Thoracic aorta (tissue), 2 donors: ENCODE measurements at regions not wholly inside any gene's neighbourhood (a gene's known extent, or its start where the extent isn't known, plus 50 kb on each side); places are given as distances from the start of the nearest gene placed in this dataset.

ENCODE experiments used
- ATAC-seq: fragments of 150-250 bp; one replicate; pipeline ENCODE4 v1.8.0; 2017; ENCODE audit warnings: low read depth; ENCODE audit not compliant: insufficient number of reproducible peaks, low FRiP score
- DNase-seq: peaks from one replicate; pipeline ENCODE4 v3.0.0-alpha.2; 2020; ENCODE audit warnings: low spot score
- H3K27ac ChIP-seq, 2 donors: fragments of 200-600 bp; sonication (generic); 1 replicate in 1 of 2; 2 replicates in 1 of 2; pipeline ENCODE4 v1.5.1; 2016; ENCODE audit warnings: mild to moderate bottlenecking in 2 of 2, moderate library complexity in 2 of 2
- H3K27me3 ChIP-seq: fragments of 200-600 bp; sonication (generic); replicated peaks from 2 replicates; pipeline ENCODE4 v1.6.0; 2016; ENCODE audit warnings: mild to moderate bottlenecking; ENCODE audit not compliant: insufficient read depth
- H3K36me3 ChIP-seq: fragments of 200-600 bp; sonication (generic); one replicate; pipeline ENCODE4 v1.5.1; 2016
- H3K4me1 ChIP-seq, 2 donors: fragments of 200-600 bp; sonication (generic); 1 replicate in 1 of 2; 2 replicates in 1 of 2; pipeline versions ENCODE4 v1.5.1 to v1.6.0; 2016; ENCODE audit warnings: low read depth in 2 of 2, mild to moderate bottlenecking in 1 of 2; ENCODE audit not compliant: control insufficient read depth in 1 of 2
- H3K4me3 ChIP-seq: fragments of 200-600 bp; sonication (generic); 2 replicates; pipeline ENCODE4 v1.5.1; 2016; ENCODE audit warnings: mild to moderate bottlenecking
- H3K9me3 ChIP-seq: fragments of 200-600 bp; sonication (generic); 2 replicates; pipeline ENCODE4 v1.5.1; 2016
- TF ChIP-seq, protein P1 (sequence below): fragments of 200-600 bp; sonication (generic); IDR thresholded peaks from one replicate; pipeline ENCODE4 v1.5.1; 2019; ENCODE audit warnings: antibody characterized with exemption

DNA sequence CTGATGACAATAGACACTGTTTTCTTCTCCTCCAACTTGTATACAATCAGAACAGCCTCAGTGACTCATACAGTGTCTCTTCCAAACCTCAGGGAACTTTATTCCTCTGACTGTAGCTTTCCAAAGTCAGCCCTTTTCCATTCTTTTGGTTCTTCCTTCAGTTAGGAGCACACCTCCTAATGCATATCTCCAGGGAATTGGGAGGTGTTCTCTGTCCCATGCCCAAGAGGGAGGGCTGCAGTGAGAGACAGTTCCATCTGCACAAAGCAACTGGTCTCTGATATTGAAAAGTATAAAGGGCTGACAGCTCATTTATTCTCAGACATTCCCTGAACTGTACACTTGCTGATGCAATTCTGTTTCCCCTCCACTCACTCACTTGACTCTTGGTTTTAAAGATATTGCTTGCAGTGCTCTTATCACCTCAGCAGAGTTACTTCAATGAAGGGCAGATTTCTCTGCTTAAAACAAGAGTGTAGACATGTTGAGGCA lies 337.8 kb upstream of the TBC1D5 start:
- DNase-seq (no peak), ATAC-seq (no peak)
- Histone ChIP-seq H3K27me3 (no peaks in the 10 kb centered on the region), H3K27ac (no peak overlapping the region), H3K9me3 (no peaks in the 10 kb centered on the region), H3K4me3 (no peak overlapping the region), H3K4me1 (no peaks in the 10 kb centered on the region), H3K36me3 (no peaks in the 10 kb centered on the region)
- TF ChIP-seq, protein P1, sequence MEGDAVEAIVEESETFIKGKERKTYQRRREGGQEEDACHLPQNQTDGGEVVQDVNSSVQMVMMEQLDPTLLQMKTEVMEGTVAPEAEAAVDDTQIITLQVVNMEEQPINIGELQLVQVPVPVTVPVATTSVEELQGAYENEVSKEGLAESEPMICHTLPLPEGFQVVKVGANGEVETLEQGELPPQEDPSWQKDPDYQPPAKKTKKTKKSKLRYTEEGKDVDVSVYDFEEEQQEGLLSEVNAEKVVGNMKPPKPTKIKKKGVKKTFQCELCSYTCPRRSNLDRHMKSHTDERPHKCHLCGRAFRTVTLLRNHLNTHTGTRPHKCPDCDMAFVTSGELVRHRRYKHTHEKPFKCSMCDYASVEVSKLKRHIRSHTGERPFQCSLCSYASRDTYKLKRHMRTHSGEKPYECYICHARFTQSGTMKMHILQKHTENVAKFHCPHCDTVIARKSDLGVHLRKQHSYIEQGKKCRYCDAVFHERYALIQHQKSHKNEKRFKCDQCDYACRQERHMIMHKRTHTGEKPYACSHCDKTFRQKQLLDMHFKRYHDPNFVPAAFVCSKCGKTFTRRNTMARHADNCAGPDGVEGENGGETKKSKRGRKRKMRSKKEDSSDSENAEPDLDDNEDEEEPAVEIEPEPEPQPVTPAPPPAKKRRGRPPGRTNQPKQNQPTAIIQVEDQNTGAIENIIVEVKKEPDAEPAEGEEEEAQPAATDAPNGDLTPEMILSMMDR = no peak

DNA sequence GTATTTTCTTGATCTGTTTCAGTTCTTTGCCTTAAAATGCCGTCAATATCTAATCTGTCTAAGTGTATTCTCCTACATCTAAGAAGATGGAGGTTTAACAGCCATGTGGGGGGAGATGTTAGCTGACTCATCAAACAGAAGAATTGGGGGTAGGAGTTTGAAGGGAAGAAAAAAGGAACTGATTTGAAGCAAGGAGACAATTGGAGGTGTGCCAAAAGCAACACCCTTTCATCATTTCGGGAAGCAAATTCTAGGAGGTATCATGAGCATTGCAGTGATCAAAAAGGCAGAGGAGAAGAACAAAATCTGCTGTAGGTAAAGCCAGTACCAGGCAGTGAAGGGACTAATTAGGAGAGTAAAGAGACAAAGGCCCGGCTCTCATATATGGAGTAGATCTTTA lies 337.3 kb upstream of the TBC1D5 start:
- H3K4me1 ChIP-seq = no peaks in the 10 kb centered on the region
- H3K36me3 ChIP-seq = no peaks in the 10 kb centered on the region
- no peaks in the 10 kb centered on the region for H3K27me3 ChIP-seq
- ATAC-seq = no peak
- TF ChIP-seq, protein P1 = no peak
- no peak overlapping the region for H3K4me3 ChIP-seq
- H3K9me3 ChIP-seq = no peaks in the 10 kb centered on the region
- DNase-seq = no peak
- no peak overlapping the region for H3K27ac ChIP-seq

DNA sequence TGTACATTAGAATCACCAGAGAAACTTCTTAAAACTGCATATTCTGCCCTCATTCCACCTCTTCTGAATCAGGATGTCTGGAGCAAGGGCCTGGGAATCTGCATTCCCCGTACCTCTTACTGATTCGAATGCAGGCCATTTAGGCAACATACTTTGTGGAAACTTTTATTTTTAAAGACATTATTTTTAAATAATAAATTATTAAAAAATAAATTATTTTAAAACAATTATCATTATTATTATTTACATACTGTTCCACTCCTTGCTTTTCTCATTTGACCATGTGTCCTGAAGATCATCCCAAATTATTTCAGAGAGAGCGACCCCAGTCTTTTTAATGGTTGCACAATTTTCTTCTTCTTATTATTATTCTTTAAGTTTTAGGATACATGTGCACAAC lies 336.6 kb upstream of the TBC1D5 start:
- ATAC-seq (no peak), DNase-seq (no peak)
- Histone ChIP-seq H3K4me1 (no peaks in the 10 kb centered on the region), H3K27ac (no peak overlapping the region), H3K4me3 (no peak overlapping the region), H3K36me3 (no peaks in the 10 kb centered on the region), H3K27me3 (no peaks in the 10 kb centered on the region), H3K9me3 (no peaks in the 10 kb centered on the region)
- TF ChIP-seq, protein P1 = no peak

DNA sequence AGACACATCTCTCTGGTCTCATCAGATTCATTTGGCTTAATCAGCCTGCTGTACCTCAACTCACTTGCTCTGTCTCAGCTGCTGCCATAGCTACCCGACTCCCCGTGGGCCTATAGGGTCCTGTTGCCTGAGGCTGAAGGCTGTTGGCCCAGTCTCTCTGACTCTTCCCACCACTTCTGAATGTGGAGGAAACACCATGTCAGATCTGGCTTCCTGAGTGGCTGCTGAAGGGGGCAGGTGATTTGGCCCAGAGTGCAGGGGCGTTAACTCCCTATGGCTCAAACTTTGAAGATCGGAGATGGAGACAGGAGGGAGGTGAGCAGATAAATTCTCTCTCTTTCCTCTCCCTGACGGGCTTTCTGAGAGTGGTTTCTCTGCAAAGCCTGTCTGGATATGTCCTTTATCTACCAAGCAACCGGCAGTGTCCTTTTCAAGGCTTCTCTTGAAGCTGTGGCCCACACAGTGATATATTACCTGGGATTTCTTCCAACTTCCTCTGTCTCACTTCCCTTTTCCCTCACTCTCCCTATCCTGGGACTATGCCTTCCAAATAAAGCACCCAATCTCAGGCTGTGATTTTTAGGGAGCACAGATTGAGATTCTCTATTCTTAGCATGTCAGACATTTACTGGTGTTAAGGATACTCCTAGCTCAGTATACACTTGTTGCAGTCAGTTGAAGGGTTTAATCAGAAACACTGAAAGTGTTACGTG lies 334.9 kb upstream of the TBC1D5 start:
- H3K4me3 ChIP-seq = no peak overlapping the region
- no peaks in the 10 kb centered on the region for H3K4me1 ChIP-seq
- no peaks in the 10 kb centered on the region for H3K9me3 ChIP-seq
- H3K27ac ChIP-seq = no peak overlapping the region
- DNase-seq = no peak
- H3K36me3 ChIP-seq = no peaks in the 10 kb centered on the region
- TF ChIP-seq, protein P1 = no peak
- ATAC-seq = no peak
- no peaks in the 10 kb centered on the region for H3K27me3 ChIP-seq

DNA sequence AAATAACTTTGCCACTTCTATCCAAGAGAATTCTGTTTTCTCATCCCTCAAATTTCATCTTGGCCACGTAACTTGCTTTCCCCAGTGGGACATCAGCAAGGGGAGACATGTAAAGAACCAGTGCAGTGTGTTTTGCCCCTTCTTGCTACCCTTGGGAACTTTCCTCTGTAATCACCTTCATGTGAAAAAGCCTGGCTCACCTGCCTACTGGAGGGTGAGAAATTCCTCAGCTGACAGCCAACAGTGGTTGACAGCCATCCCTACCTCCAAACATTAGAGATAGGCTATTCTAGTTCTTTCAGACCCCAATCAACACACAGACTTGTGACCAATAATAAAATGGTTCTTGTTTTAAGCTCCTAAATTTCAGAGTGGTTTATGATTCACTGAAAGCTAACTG lies 333.9 kb upstream of the TBC1D5 start:
- Histone ChIP-seq H3K27me3 (no peaks in the 10 kb centered on the region), H3K9me3 (no peaks in the 10 kb centered on the region), H3K36me3 (no peaks in the 10 kb centered on the region), H3K27ac (no peak overlapping the region), H3K4me1 (no peaks in the 10 kb centered on the region), H3K4me3 (no peak overlapping the region)
- ATAC-seq = no peak
- no peak for DNase-seq
- TF ChIP-seq, protein P1 = no peak
